HG03060 (cell line): ENCODE measurements at regions not wholly inside any gene's neighbourhood (a gene's known extent, or its start where the extent isn't known, plus 50 kb on each side); places are given as distances from the start of the nearest gene placed in this dataset.

Source experiments
- ATAC-seq: cut with Tn5 transposase; IDR thresholded peaks from one replicate; pipeline ENCODE4 v1.9.1; 2021; ENCODE audit warnings: low read depth, moderate number of reproducible peaks; ENCODE audit not compliant: unreplicated experiment

- ATAC-seq, result no peak
These were observed 1280.2 kb upstream of the C9orf72 start for GRCh38 chr9:28853477-28853876.

GRCh38 chr9:28866951-28867350, 1293.7 kb upstream of the C9orf72 start:
- ATAC-seq, result no peak

GRCh38 chr9:28868228-28868990, 1295.1 kb upstream of the C9orf72 start:
- no peak for ATAC-seq

GRCh38 chr9:28882529-28882928, 1309.2 kb upstream of the C9orf72 start:
- no peak for ATAC-seq

GRCh38 chr9:28883234-28883633, 1310.0 kb upstream of the C9orf72 start:
- no peak for ATAC-seq

GRCh38 chr9:28887188-28887884, 1314.1 kb upstream of the C9orf72 start:
- ATAC-seq, result no peak

- ATAC-seq, result no peak
These were observed 1315.5 kb upstream of the C9orf72 start for GRCh38 chr9:28888806-28889205.

- ATAC-seq, result no peak
These were observed 1319.3 kb upstream of the C9orf72 start for GRCh38 chr9:28892538-28892937.

- no peak for ATAC-seq
These were observed 1326.0 kb upstream of the C9orf72 start for GRCh38 chr9:28899267-28899666.

GRCh38 chr9:28899926-28900325, 1326.6 kb upstream of the C9orf72 start:
- ATAC-seq, result no peak

GRCh38 chr9:28900406-28900805, 1327.1 kb upstream of the C9orf72 start:
- ATAC-seq, result no peak

- ATAC-seq, result no peak
These were observed 1336.2 kb upstream of the C9orf72 start for GRCh38 chr9:28909526-28909925.

GRCh38 chr9:28912621-28913020, 1339.3 kb upstream of the C9orf72 start:
- no peak for ATAC-seq

GRCh38 chr9:28915202-28915930, 1342.1 kb upstream of the C9orf72 start:
- no peak for ATAC-seq

GRCh38 chr9:28916348-28916747, 1343.1 kb upstream of the C9orf72 start:
- no peak for ATAC-seq

- ATAC-seq, result no peak
These were observed 1348.7 kb upstream of the C9orf72 start for GRCh38 chr9:28921857-28922500.

- no peak for ATAC-seq
These were observed 1349.6 kb upstream of the C9orf72 start for GRCh38 chr9:28922891-28923290.

- ATAC-seq, result no peak
These were observed 1350.1 kb upstream of the C9orf72 start for GRCh38 chr9:28923351-28923750.

GRCh38 chr9:28925157-28925556, 1351.9 kb upstream of the C9orf72 start:
- ATAC-seq, result no peak

- ATAC-seq, result no peak
These were observed 1353.0 kb upstream of the C9orf72 start for GRCh38 chr9:28926306-28926705.

- ATAC-seq, result no peak
These were observed 1354.4 kb upstream of the C9orf72 start for GRCh38 chr9:28927691-28928090.
